HUES6 (cell line): ENCODE measurements at regions not wholly inside any gene's neighbourhood (a gene's known extent, or its start where the extent isn't known, plus 50 kb on each side); places are given as distances from the start of the nearest gene placed in this dataset.

Source experiments
- H3K27ac ChIP-seq: 2 replicates; pipeline ENCODE4 v1.7.0; 2013; ENCODE audit warnings: low read depth, mild to moderate bottlenecking, low read length, inconsistent platforms
- H3K27me3 ChIP-seq: 2 replicates; pipeline ENCODE4 v1.6.1; 2013; ENCODE audit warnings: low read length; ENCODE audit not compliant: control insufficient read depth, insufficient read depth
- H3K36me3 ChIP-seq: 2 replicates; pipeline ENCODE4 v1.6.1; 2013; ENCODE audit warnings: low read length; ENCODE audit not compliant: control insufficient read depth, insufficient read depth
- H3K4me1 ChIP-seq: 2 replicates; pipeline ENCODE4 v1.6.1; 2013; ENCODE audit warnings: low read length; ENCODE audit not compliant: control insufficient read depth, insufficient read depth
- H3K4me3 ChIP-seq: 2 replicates; pipeline ENCODE4 v1.5.1; 2013; ENCODE audit warnings: low read depth, low read length
- H3K9ac ChIP-seq: one replicate; pipeline ENCODE4 v1.6.1; 2013; ENCODE audit warnings: mild to moderate bottlenecking, low read length
- H3K9me3 ChIP-seq: 2 replicates; pipeline ENCODE4 v1.6.1; 2013; ENCODE audit warnings: low read depth, low read length; ENCODE audit not compliant: control insufficient read depth, insufficient read depth

- no peaks in the 10 kb centered on the region for H3K4me1 ChIP-seq
- H3K36me3 ChIP-seq, result no peaks in the 10 kb centered on the region
- no peak overlapping the region for H3K27ac ChIP-seq
- no peak overlapping the region for H3K9ac ChIP-seq
- no peak overlapping the region for H3K4me3 ChIP-seq
- no peaks in the 10 kb centered on the region for H3K9me3 ChIP-seq
- H3K27me3 ChIP-seq, result no peaks in the 10 kb centered on the region
These were observed 120.7 kb downstream of the TMEM18 start for GRCh38 chr2:556485-556884.

GRCh38 chr2:555164-555922 is 121.9 kb downstream of the TMEM18 start:
- Histone ChIP-seq H3K4me3 (no peak overlapping the region), H3K27ac (no peak overlapping the region), H3K27me3 (peaks cover 3% of the 10 kb centered on the region; the same call in 1 of the 2 replicates), H3K36me3 (no peaks in the 10 kb centered on the region), H3K4me1 (no peaks in the 10 kb centered on the region), H3K9ac (no peak overlapping the region), H3K9me3 (no peaks in the 10 kb centered on the region)

- H3K36me3 ChIP-seq, result no peaks in the 10 kb centered on the region
- H3K27me3 ChIP-seq, result peaks cover 3% of the 10 kb centered on the region; the same call in 1 of the 2 replicates
- no peaks in the 10 kb centered on the region for H3K9me3 ChIP-seq
- H3K27ac ChIP-seq, result no peak overlapping the region
- no peaks in the 10 kb centered on the region for H3K4me1 ChIP-seq
- no peak overlapping the region for H3K9ac ChIP-seq
- no peak overlapping the region for H3K4me3 ChIP-seq
These were observed 122.8 kb downstream of the TMEM18 start for GRCh38 chr2:554444-554843.

- Histone ChIP-seq H3K4me1 (no peaks in the 10 kb centered on the region), H3K27ac (no peak overlapping the region)
These were observed 124.3 kb downstream of the TMEM18 start for GRCh38 chr2:552906-553305.

GRCh38 chr2:551621-552020 is 125.6 kb downstream of the TMEM18 start:
- Histone ChIP-seq H3K27ac (no peak overlapping the region), H3K27me3 (peaks cover 3% of the 10 kb centered on the region; the same call in 1 of the 2 replicates), H3K36me3 (no peaks in the 10 kb centered on the region), H3K4me1 (no peaks in the 10 kb centered on the region), H3K9me3 (no peaks in the 10 kb centered on the region), H3K4me3 (no peak overlapping the region), H3K9ac (no peak overlapping the region)

More at GRCh38 chr2:552906-553305, 124.3 kb downstream of the TMEM18 start:
- Histone ChIP-seq H3K4me3 (no peak overlapping the region), H3K9ac (no peak overlapping the region), H3K9me3 (no peaks in the 10 kb centered on the region), H3K27me3 (peaks cover 3% of the 10 kb centered on the region; the same call in 1 of the 2 replicates), H3K36me3 (no peaks in the 10 kb centered on the region)

- no peak overlapping the region for H3K9ac ChIP-seq
- H3K4me1 ChIP-seq, result no peaks in the 10 kb centered on the region
- H3K4me3 ChIP-seq, result no peak overlapping the region
- no peak overlapping the region for H3K27ac ChIP-seq
- no peaks in the 10 kb centered on the region for H3K9me3 ChIP-seq
- peaks cover 3% of the 10 kb centered on the region; the same call in 1 of the 2 replicates for H3K27me3 ChIP-seq
- no peaks in the 10 kb centered on the region for H3K36me3 ChIP-seq
These were observed 126.2 kb downstream of the TMEM18 start for GRCh38 chr2:550860-551567.

- Histone ChIP-seq H3K27me3 (peaks cover 3% of the 10 kb centered on the region; the same call in 1 of the 2 replicates), H3K4me1 (no peaks in the 10 kb centered on the region)
These were observed 131.2 kb downstream of the TMEM18 start for GRCh38 chr2:545711-546650.

GRCh38 chr2:545228-545627 is 132.0 kb downstream of the TMEM18 start:
- H3K27ac ChIP-seq, result no peak overlapping the region
- no peaks in the 10 kb centered on the region for H3K36me3 ChIP-seq
- no peaks in the 10 kb centered on the region; the same call in 1 of the 2 replicates for H3K27me3 ChIP-seq
- no peak overlapping the region for H3K9ac ChIP-seq
- no peak overlapping the region for H3K4me3 ChIP-seq
- H3K4me1 ChIP-seq, result no peaks in the 10 kb centered on the region
- H3K9me3 ChIP-seq, result no peaks in the 10 kb centered on the region

More at GRCh38 chr2:545711-546650, 131.2 kb downstream of the TMEM18 start:
- no peaks in the 10 kb centered on the region for H3K9me3 ChIP-seq
- no peaks in the 10 kb centered on the region for H3K36me3 ChIP-seq
- no peak overlapping the region for H3K27ac ChIP-seq
- H3K4me3 ChIP-seq, result no peak overlapping the region
- H3K9ac ChIP-seq, result no peak overlapping the region

GRCh38 chr2:538646-539045 is 138.6 kb downstream of the TMEM18 start:
- H3K4me3 ChIP-seq, result no peak overlapping the region
- no peak overlapping the region for H3K27ac ChIP-seq
- no peaks in the 10 kb centered on the region for H3K4me1 ChIP-seq
- no peaks in the 10 kb centered on the region for H3K36me3 ChIP-seq
- peaks cover 3% of the 10 kb centered on the region; the same call in 1 of the 2 replicates for H3K9me3 ChIP-seq
- no peak overlapping the region for H3K9ac ChIP-seq
- no peaks in the 10 kb centered on the region for H3K27me3 ChIP-seq

- Histone ChIP-seq H3K9ac (no peak overlapping the region), H3K4me1 (no peaks in the 10 kb centered on the region), H3K27me3 (no peaks in the 10 kb centered on the region), H3K9me3 (peaks cover 3% of the 10 kb centered on the region; the same call in 1 of the 2 replicates), H3K27ac (no peak overlapping the region), H3K36me3 (no peaks in the 10 kb centered on the region), H3K4me3 (no peak overlapping the region)
These were observed 142.0 kb downstream of the TMEM18 start for GRCh38 chr2:535222-535621.
